Endodermal cell (in vitro differentiated cells): ENCODE measurements at regions not wholly inside any gene's neighbourhood (a gene's known extent, or its start where the extent isn't known, plus 50 kb on each side); places are given as distances from the start of the nearest gene placed in this dataset.

Experiments used
- DNase-seq: peaks from one replicate; pipeline ENCODE4 v3.0.0-alpha.2; 2017
- H3K27ac ChIP-seq: 2 replicates; pipeline ENCODE4 v1.5.1; 2013; ENCODE audit warnings: mild to moderate bottlenecking, low read depth, low read length, moderate library complexity
- H3K27me3 ChIP-seq: 2 replicates; pipeline ENCODE4 v1.6.1; 2013; ENCODE audit warnings: mild to moderate bottlenecking, low read length, moderate library complexity; ENCODE audit not compliant: insufficient read depth, control insufficient read depth, poor library complexity, severe bottlenecking
- H3K36me3 ChIP-seq: 2 replicates; pipeline ENCODE4 v1.7.0; 2013; ENCODE audit warnings: mild to moderate bottlenecking, low read length, moderate library complexity; ENCODE audit not compliant: control insufficient read depth, insufficient read depth
- H3K4me1 ChIP-seq: one replicate; pipeline ENCODE4 v1.7.0; 2013; ENCODE audit warnings: low read length; ENCODE audit not compliant: control insufficient read depth, insufficient read depth
- H3K4me3 ChIP-seq: 2 replicates; pipeline ENCODE4 v1.5.1; 2013; ENCODE audit warnings: mild to moderate bottlenecking, low read length, moderate library complexity
- H3K9ac ChIP-seq: 2 replicates; pipeline ENCODE4 v1.6.1; 2013; ENCODE audit warnings: mild to moderate bottlenecking, low read length, moderate library complexity; ENCODE audit not compliant: poor library complexity, severe bottlenecking; ENCODE audit errors: extremely low read depth
- H3K9me3 ChIP-seq: 2 replicates; pipeline ENCODE4 v1.6.1; 2013; ENCODE audit warnings: mild to moderate bottlenecking, low read length, moderate library complexity; ENCODE audit not compliant: control insufficient read depth
- H3K27ac Mint-ChIP-seq: 2 replicates; pipeline ENCODE4 v1.8.0; 2020; ENCODE audit warnings: mixed read lengths
- H3K27me3 Mint-ChIP-seq: 2 replicates; pipeline ENCODE4 v1.8.0; 2021; ENCODE audit warnings: mild to moderate bottlenecking, mixed read lengths; ENCODE audit not compliant: insufficient read depth
- H3K36me3 Mint-ChIP-seq: 2 replicates; pipeline ENCODE4 v1.8.0; 2020; ENCODE audit warnings: low read depth, mixed read lengths
- H3K4me1 Mint-ChIP-seq: 2 replicates; pipeline ENCODE4 v1.8.0; 2020; ENCODE audit warnings: mixed read lengths
- H3K4me3 Mint-ChIP-seq: 2 replicates; pipeline ENCODE4 v1.8.0; 2020; ENCODE audit warnings: mild to moderate bottlenecking, moderate library complexity, mixed read lengths
- H3K9me3 Mint-ChIP-seq: 2 replicates; pipeline ENCODE4 v1.8.0; 2020; ENCODE audit warnings: mild to moderate bottlenecking, mixed read lengths
- WGBS, 2 experiments: methylation state at CpG; one replicate each; pipeline versions ENCODE4 v1.1.5 to v1.1.7; 2013; ENCODE audit warnings: missing lambda C conversion rate in 2 of 2, mixed read lengths in 1 of 2; ENCODE audit not compliant: insufficient coverage in 1 of 2, insufficient read length in 1 of 2; 5-methylcytosine and 5-hydroxymethylcytosine counted together
- TF ChIP-seq, protein P1 (sequence below): fragments of 200-600 bp; sonication (generic); conservative IDR thresholded peaks from 2 replicates; pipeline ENCODE4 v1.5.0; 2021; ENCODE audit warnings: antibody characterized with exemption, mild to moderate bottlenecking

DNA sequence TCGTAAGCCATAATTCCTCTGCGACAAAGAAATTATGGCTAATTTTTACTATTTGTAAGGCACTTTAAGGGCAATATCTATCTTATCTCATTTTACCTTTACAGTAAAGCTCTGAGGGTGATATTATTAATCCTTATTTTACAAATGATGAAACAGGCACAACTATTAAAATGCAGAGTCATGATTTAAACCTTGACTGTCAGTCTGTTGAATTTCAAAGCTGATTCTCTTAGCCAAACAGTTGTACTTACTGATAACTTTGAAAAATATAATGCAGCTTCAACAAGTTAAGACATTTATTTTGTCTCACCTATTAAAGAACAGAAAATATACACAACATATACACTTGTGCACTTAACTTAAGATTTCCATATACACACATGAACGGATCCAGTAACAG lies 88.2 kb downstream of the SMPDL3A start:
- Mint-ChIP-seq H3K27me3 (no peaks in the 10 kb centered on the region), H3K4me3 (no peak overlapping the region), H3K27ac (no peak overlapping the region), H3K36me3 (no peaks in the 10 kb centered on the region), H3K9me3 (peaks cover 7% of the 10 kb centered on the region), H3K4me1 (peaks cover 5% of the 10 kb centered on the region)
- Histone ChIP-seq H3K36me3 (no peaks in the 10 kb centered on the region), H3K4me1 (no peaks in the 10 kb centered on the region), H3K27me3 (no peaks in the 10 kb centered on the region), H3K9me3 (no peaks in the 10 kb centered on the region), H3K4me3 (no peak overlapping the region), H3K27ac (no peak overlapping the region), H3K9ac (no peak overlapping the region)
- TF ChIP-seq, protein P1, sequence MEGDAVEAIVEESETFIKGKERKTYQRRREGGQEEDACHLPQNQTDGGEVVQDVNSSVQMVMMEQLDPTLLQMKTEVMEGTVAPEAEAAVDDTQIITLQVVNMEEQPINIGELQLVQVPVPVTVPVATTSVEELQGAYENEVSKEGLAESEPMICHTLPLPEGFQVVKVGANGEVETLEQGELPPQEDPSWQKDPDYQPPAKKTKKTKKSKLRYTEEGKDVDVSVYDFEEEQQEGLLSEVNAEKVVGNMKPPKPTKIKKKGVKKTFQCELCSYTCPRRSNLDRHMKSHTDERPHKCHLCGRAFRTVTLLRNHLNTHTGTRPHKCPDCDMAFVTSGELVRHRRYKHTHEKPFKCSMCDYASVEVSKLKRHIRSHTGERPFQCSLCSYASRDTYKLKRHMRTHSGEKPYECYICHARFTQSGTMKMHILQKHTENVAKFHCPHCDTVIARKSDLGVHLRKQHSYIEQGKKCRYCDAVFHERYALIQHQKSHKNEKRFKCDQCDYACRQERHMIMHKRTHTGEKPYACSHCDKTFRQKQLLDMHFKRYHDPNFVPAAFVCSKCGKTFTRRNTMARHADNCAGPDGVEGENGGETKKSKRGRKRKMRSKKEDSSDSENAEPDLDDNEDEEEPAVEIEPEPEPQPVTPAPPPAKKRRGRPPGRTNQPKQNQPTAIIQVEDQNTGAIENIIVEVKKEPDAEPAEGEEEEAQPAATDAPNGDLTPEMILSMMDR = no peak
- 90% methylated on average over 2 of the region's 3 CpGs; no CpG with 5 or more reads in 1 of the 2 experiments for WGBS, 2 experiments
- no peak for DNase-seq

GRCh38 chr6:122878796-122879195 lies 89.7 kb downstream of the SMPDL3A start:
- DNase-seq = no peak
- TF ChIP-seq, protein P1 = no peak
- Mint-ChIP-seq H3K27me3 (no peaks in the 10 kb centered on the region), H3K36me3 (no peaks in the 10 kb centered on the region), H3K4me1 (no peaks in the 10 kb centered on the region), H3K4me3 (no peak overlapping the region), H3K9me3 (peaks cover 20% of the 10 kb centered on the region), H3K27ac (no peak overlapping the region)
- Histone ChIP-seq H3K27me3 (no peaks in the 10 kb centered on the region), H3K36me3 (no peaks in the 10 kb centered on the region), H3K9me3 (peaks cover 7% of the 10 kb centered on the region), H3K4me3 (no peak overlapping the region), H3K4me1 (no peaks in the 10 kb centered on the region), H3K9ac (no peak overlapping the region), H3K27ac (no peak overlapping the region)
- WGBS, 2 experiments = 80 to 89% methylated on average over 1 of the region's 1 CpG

DNA sequence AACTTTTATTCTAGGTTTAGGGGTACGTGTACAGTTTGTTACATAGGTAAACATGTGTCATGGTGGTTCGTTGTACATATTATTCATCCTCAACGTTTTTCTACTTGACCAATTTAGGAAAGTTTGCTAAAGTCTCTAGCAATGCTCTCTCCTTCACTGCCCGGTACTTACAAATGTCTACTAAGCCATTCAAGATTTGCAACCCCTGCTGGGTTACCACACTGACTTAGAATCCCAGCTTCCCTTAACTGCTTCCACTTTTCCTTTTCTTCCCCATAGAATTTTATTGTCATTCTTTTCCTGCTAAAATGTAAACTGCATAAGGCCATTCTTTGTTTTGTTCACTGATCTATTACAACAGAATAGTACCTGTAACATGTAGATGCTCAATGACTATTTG lies 97.4 kb downstream of the SMPDL3A start:
- peaks cover 25% of the 10 kb centered on the region for H3K9me3 Mint-ChIP-seq
- Histone ChIP-seq H3K4me1 (no peaks in the 10 kb centered on the region), H3K27me3 (no peaks in the 10 kb centered on the region), H3K36me3 (no peaks in the 10 kb centered on the region), H3K27ac (no peak overlapping the region), H3K4me3 (no peak overlapping the region), H3K9me3 (peaks cover 14% of the 10 kb centered on the region), H3K9ac (no peak overlapping the region)
- whole genome bisulfite sequencing, 2 experiments = 29 to 62% methylated on average over 1 to 4 of the region's 4 CpGs
- no peak overlapping the region for H3K4me3 Mint-ChIP-seq
- no peaks in the 10 kb centered on the region for H3K27me3 Mint-ChIP-seq
- H3K36me3 Mint-ChIP-seq = peaks cover 2% of the 10 kb centered on the region
- H3K4me1 Mint-ChIP-seq = peaks cover 9% of the 10 kb centered on the region
- H3K27ac Mint-ChIP-seq = no peak overlapping the region
- no peak for DNase-seq
- TF ChIP-seq, protein P1 = no peak
